GM03348 (cell line): ENCODE measurements at regions not wholly inside any gene's neighbourhood (a gene's known extent, or its start where the extent isn't known, plus 50 kb on each side); places are given as distances from the start of the nearest gene placed in this dataset.
A peak's percentile ranks its signal among the peaks of the same experiment; 100 is the strongest.
"Not testable (repeated sequence)": the region's sequence is repeated elsewhere in the genome, so short reads cannot be mapped to it uniquely, and the experiment has no call there.

Experiments used
- DNase-seq: peaks from one replicate; pipeline ENCODE4 v3.0.0; 2012; ENCODE audit warnings: low spot score

DNA sequence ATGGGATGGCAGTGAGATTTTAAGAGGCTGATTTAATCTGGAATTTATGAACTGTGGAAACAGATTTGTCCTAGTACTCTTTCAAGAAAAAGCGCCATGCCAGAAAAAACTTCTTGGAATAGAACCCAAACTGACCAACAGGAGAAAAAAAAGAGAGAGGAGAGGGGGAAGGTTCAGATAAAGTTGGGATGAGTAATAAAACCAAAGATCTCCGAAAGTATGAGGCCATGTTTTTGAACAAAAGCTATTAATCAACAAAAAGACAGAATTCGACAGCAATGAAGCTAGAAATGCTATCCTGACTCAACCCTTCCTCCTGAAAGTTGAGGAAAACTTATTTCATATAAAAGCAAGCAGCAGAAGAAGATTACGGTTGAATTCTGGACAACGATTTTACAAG, 135.5 kb downstream of the CEMIP2 start:
- DNase-seq: no peak

DNA sequence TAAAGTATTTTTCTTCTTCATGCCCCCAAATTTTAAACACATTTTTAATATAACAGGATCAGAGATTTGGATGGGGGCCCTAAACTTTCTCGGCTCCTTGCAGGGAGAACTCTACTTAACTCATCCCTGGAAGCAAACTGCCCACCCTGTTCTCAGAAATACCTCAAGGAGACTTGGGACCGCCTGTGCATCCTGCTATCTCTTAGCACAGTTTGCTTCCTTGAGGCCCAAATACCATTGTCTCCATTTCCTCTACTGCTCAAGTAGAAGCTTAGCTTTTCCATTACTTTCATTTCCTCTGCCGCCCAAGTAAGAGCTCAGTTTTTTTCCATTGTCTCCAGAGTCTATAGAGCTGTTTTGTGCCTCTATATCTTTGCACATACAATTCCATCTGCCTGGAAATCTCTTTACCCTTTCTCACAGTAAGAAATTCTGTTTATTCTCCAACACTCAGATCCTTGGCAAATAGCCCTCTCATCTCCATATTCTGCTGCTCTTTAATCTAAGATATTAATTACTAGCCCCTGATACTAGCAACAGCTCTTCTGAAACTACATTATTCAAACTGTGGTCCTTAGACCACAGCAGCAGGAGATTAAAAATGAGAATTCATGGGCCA, 137.8 kb downstream of the CEMIP2 start:
- no peak for DNase-seq

DNA sequence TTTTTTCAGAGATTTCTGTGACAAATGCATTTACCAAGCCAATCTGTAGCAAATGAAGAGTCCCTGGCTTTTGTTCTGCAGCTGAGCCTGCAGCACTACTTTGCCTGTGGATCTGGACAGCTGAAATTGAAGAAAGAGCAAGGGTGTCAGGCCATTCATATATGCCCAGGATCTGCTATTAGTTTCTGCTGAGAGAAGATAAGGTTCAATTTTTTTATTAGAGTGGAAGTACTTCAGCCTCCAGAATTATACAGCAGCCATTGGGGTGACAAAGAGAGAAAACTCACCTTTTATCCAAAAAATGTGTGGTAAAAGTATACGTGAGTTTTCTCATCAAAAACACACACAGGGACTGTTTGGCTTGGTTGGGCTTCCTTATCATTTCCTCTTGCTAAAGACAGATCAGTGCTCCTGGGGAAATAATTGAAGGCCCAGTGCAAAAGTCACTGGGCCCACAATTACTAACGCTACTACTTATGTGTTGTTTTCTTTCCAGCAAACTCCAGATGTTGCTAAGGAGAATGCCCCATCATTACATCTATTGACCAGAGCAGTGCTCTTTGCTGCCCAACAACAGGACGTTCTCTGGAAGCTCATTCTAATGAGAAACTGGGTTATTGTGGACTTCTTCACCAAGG, 138.6 kb downstream of the CEMIP2 start:
- no peak for DNase-seq

- DNase-seq: no peak
Measured at GRCh38 chr9:71628247-71628646, 140.1 kb downstream of the CEMIP2 start.

DNA sequence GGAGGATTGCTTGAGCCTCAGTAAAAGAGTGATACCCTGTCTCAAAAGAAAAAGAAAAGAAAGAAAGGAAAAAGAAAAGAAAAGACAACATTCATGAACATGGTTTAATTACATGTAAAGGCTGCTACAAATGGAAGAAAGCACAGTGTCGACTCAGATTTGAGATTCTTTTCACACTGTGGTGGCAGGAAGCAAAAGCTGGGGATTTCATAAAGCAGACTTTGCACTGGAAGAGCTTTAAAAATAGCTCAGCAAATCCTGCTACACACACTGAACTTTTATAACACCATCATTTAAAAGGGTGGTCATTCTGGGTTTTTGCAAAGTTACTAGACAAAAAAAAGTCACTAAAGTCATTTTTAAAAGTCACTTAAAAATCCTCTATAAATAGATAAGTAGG, 140.8 kb downstream of the CEMIP2 start:
- no peak for DNase-seq

- no peak for DNase-seq
Measured at GRCh38 chr9:71626395-71626794, 141.9 kb downstream of the CEMIP2 start.

DNA sequence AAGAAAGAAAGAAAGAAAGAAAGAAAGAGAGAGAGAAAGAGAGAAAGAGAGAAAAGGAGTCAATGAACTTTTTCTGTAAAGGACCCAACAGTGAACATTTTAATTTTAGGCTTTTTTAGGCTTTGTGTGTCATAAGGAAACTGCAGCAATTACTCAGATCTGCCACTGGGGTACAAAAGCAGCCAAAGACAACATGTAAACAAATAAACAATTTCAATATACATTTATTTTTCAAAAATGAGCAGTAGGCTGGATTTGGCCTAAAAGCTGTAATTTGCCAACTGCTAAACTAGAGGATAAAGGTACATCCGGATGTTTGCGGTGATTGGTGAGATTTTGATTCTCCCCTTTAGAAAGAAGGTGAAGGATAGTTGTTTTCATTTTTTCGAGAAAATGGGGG, 143.6 kb downstream of the CEMIP2 start:
- no peak for DNase-seq

DNA sequence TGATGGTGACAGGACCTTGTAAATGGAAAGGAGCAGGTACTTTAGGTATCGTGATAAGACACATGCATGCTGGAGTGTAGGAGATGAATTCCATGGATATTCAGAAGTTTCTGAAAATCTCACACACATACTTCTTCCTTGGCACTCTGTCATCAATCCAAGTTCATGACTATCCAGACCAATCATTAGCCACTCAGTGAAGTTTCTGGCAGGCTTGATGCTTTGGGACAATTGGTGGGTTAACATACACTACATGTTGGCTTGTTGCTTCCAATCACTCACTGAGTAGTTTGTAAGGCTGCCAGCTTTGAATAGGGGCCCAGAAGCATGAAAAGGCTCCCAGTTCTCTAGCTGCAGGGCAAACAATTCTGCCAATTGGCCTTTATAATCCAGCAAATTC, 147.6 kb downstream of the CEMIP2 start:
- no peak for DNase-seq

DNA sequence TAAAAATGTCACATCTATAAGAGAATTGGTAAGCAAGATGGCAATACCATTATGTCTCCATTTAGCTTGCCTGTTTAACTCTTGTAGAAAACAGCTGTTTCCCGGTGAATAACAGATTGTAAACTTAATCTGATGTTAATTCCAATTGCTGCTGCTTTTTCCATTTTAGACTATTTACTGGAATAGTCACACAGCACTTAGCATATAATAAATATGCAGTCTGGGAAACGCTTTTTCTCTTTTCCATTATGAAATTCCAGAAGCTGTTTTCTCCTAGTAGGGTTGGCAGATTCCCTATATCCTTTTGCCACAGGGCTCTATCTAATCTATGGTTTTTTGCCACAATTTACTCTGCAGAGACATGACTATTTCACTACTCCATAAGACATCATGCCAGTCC, 148.0 kb downstream of the CEMIP2 start:
- no peak for DNase-seq

DNA sequence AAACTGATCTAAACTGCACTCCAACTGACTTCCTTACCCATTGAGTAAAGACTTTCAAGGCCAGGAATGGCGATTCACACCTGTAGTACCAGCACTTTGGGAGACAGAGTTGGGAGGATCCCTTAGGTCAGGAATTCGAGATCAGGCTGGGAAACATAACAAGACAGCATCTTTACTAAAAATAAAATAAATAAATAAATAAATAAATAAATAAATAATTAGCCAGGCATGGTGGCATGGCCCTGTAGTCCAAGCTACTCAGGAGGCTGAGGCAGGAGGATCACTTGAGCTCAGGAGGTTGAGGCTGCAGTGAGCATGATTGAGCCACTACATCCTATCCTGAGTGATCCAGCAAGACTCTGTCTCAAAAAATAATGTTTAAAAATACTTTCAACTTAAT, 148.4 kb downstream of the CEMIP2 start:
- DNase-seq: no peak

DNA sequence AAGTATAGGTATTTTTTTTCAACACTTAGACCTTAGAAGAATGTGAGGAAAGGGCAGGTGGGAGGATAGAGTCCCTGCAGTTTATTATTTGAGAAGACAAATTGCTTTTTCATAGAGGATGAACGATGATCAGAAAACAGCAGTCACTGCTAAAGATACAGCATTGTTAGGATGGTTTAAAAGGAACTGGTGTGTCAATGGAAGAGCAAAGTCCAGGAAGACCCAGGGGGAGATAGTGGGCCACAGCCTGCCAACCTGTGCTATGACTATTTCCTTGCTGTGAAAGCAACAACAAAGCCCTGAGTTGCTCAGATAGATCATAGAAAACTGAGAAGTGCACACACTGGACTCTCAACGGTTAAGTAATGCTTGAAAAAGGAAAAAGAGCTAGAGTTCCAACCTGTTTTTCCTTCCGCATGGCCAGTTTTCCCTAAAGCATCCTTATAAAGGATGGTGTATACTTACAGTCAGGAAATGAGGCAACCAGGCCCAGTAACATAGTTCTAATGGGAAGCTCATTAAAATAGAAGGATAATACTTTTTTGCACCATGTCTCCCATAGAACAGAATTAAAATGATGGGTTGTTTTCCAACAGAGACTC, 153.8 kb downstream of the CEMIP2 start:
- DNase-seq: no peak

- no peak for DNase-seq
Measured at GRCh38 chr9:71612889-71613288, 155.4 kb downstream of the CEMIP2 start.

DNA sequence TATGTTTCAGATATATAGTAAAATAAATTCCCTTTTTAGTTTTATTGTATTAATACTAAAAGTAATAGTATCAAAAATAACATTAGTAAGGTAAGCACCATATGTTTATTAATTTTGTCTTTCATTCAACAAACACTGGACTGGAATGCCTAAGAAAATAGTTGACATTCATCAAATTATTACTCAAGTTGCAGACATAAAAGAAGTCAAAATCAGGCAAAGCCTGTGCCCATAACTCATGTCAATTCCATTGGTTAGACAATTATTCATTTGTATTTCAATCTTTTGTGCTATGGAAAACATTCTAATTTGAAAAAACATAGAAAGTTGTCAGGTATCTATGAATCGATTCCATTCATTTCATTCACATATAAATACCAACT, 158.9 kb downstream of the CEMIP2 start:
- no peak for DNase-seq

- peak; percentile 42 for DNase-seq
Measured at GRCh38 chr9:71608825-71609447, 159.4 kb downstream of the CEMIP2 start.

GRCh38 chr9:71608021-71608420, 160.3 kb downstream of the CEMIP2 start:
- DNase-seq: no peak

DNA sequence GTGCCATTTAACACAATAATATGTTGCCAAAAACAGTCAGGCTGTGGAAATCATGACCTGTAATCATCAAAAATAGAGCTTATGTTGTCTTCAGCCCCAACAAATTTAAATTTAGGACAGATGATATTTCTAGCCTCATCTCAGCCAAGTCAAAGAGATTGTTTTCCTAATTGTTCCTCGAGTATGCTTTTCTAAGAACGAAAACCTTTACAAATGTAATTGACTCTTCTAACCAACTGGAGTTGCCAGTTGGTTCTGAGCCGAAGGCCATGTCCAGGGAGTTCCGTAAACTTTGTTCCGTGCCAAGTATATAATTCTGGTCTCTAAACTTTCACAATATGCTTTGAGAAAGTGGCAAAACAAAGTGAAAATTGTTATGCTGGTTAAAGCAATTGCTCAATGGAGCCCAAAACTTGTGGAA, 160.8 kb downstream of the CEMIP2 start:
- peak; percentile 23 for DNase-seq

- DNase-seq: peak; percentile 65
Measured at GRCh38 chr9:71604197-71605063, 163.9 kb downstream of the CEMIP2 start.

DNA sequence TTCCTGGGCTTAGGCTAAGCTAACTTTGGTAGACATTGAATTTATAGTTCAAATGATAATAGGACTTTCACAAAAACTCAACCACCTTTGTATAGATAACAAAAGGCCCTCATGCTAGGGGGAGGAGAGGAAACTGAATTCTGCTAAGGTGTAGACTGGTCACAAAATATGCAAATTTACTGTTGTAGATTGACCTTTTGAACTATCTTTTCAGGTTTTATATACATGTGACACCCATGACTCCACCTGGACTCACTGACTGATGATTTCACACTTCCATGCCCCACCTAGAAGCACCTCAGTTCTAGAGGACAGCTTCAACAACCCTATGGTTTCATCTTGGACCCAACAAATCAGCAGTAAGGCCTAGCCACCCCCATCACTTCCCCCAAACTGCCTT, 165.7 kb downstream of the CEMIP2 start:
- DNase-seq: no peak

- DNase-seq: not testable (repeated sequence)
Measured at GRCh38 chr9:71595762-71596161, 172.6 kb downstream of the CEMIP2 start.

DNA sequence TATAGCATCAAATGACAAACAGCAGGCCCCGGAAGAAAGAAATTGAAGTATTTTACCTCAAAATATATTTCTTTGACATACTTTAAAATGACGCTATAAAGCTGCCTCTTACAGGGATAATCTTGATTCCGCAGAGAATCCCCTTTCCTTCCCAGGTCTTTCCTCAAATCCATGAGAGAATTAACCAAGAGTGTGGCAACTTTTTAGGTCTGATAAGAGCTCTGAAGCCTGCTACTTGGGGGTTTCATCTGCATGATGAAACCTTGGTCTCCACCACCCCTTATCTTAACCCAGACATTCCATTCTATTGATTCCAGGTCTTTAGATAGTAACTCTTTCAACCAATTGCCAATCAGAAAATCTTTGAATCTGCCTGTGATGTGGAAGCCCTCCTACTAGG, 173.8 kb downstream of the CEMIP2 start:
- DNase-seq: no peak

- DNase-seq: no peak
Measured at GRCh38 chr9:71592400-71592799, 175.9 kb downstream of the CEMIP2 start.

DNA sequence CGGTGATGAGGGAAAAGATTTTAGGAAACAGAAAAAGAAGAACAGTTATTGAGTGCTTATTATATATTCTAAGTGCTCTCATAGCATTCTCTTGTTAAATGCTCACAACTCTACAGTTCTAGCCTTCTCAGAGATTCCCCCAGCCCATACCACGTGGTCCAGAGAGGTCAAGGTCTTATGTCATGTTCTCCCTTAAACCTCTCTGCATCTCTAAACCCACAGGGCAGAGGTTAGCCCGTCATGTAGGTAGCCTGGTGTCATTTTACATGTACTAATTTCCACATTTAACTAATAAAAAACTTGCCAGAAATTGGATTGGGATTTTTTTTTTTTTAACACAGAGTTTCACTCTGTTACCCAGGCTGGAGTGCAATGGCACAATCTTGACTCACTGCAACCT, 178.0 kb downstream of the CEMIP2 start:
- no peak for DNase-seq
